ENCODE measurements at regions not wholly inside any gene's neighbourhood (a gene's known extent, or its start where the extent isn't known, plus 50 kb on each side); places are given as distances from the start of the nearest gene placed in this dataset.

DNA sequence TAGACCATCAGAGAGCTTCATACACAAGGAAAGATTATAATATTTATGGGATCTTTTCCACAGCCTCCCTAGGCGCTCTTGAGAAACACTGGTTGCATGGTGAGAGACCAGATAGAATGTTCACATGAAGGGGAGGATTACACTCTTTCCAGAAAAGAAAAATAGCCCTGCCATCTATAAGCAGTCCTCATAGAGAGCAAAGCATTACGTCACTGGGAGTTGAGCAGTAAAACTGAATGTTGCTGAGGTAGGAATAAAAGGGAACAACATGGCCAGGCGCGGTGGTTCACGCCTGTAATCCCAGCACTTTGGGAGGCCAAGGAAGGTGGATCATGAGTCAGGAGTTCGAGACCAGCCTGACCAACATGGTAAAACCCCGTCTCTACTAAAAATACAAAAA lies 1934.3 kb downstream of the SUCLG1 start:
- TF ChIP-seq, protein P1, sequence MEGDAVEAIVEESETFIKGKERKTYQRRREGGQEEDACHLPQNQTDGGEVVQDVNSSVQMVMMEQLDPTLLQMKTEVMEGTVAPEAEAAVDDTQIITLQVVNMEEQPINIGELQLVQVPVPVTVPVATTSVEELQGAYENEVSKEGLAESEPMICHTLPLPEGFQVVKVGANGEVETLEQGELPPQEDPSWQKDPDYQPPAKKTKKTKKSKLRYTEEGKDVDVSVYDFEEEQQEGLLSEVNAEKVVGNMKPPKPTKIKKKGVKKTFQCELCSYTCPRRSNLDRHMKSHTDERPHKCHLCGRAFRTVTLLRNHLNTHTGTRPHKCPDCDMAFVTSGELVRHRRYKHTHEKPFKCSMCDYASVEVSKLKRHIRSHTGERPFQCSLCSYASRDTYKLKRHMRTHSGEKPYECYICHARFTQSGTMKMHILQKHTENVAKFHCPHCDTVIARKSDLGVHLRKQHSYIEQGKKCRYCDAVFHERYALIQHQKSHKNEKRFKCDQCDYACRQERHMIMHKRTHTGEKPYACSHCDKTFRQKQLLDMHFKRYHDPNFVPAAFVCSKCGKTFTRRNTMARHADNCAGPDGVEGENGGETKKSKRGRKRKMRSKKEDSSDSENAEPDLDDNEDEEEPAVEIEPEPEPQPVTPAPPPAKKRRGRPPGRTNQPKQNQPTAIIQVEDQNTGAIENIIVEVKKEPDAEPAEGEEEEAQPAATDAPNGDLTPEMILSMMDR (conservative IDR thresholded peaks at IDR 0.05 in 1 of 2, IDR thresholded peaks at IDR 0.05 in 1 of 2; ENCODE audit: low read depth in 1 of 2, low read length in 2 of 2), result no peak
- TF ChIP-seq EZH2 (IDR thresholded peaks at IDR 0.05; ENCODE audit: low read length, missing control alignments), result no peak

All from fibroblast of lung (primary cell).